ENCODE measurements at regions not wholly inside any gene's neighbourhood (a gene's known extent, or its start where the extent isn't known, plus 50 kb on each side); places are given as distances from the start of the nearest gene placed in this dataset.

- no peak for TF ChIP-seq CTCF (IDR thresholded peaks at IDR 0.05)
- no peak for TF ChIP-seq POLR2A (IDR thresholded peaks at IDR 0.05)
Observed at GRCh38 chr10:128993443-128993842, 473.6 kb upstream of the MGMT start.

Data from lower leg skin (tissue), 3 donors.